ENCODE measurements at regions not wholly inside any gene's neighbourhood (a gene's known extent, or its start where the extent isn't known, plus 50 kb on each side); places are given as distances from the start of the nearest gene placed in this dataset.
A peak's percentile ranks its signal among the peaks of the same experiment; 100 is the strongest.

GRCh38 chr5:17127743-17128231 is 89.6 kb upstream of the BASP1 start:
- ChIA-PET RAD21 (ENCODE audit: low non-redundant PET in 1 of 2, low total read pairs in 2 of 2, uncharacterized antibody in 2 of 2, unreplicated experiment in 2 of 2) (no interaction called here), POLR2A (no interaction called here), CTCF (interaction anchor here (0.7 kb wide), 1 partner anchor 318 kb away, joined by 3 read pairs; no protein-coding TSS in a partner anchor)
- H3K9me2 ChIP-seq (ENCODE audit: insufficient read depth) = no peaks in the 10 kb centered on the region
- no peak overlapping the region for H3K27ac ChIP-seq (ENCODE audit: low read depth, low read length)
- H3K36me3 ChIP-seq (ENCODE audit: control insufficient read depth in 1 of 2, insufficient read depth in 2 of 2, low read length in 2 of 2) = no peaks in the 10 kb centered on the region
- H3K4me3 ChIP-seq (replicated peaks in 1 of 2; ENCODE audit: low read depth in 1 of 2, low read length in 2 of 2) = no peak overlapping the region
- DNase-seq (ENCODE audit: low read depth, low spot score) (no peak), ATAC-seq (peak; percentile 53; the same call in 1 of the 2 replicates)
- intact Hi-C loops (cut with micrococcal nuclease) = no loop called here
- no TSS peak for BruUV-seq (replicated peaks)
- H3K79me2 ChIP-seq (ENCODE audit: insufficient read depth, low read length) = no peaks in the 10 kb centered on the region
- no peaks in the 10 kb centered on the region for H3K27me3 ChIP-seq (ENCODE audit: insufficient read depth, low read length)
- no peaks in the 10 kb centered on the region for H3K9me3 ChIP-seq (ENCODE audit: control insufficient read depth in 1 of 2, insufficient read depth in 1 of 2, low read depth in 1 of 2, low read length in 2 of 2)
- TF ChIP-seq RAD21 (IDR thresholded peaks at IDR 0.05; ENCODE audit: low read depth) (no peak), REST (IDR thresholded peaks at IDR 0.05; ENCODE audit: low read depth) (no peak), ZNF274 (IDR thresholded peaks at IDR 0.05; ENCODE audit: low read depth, low read length) (no peak), JUND (IDR thresholded peaks at IDR 0.05) (peak; percentile 32; the same call in 1 of the 2 replicates), TCF7L2 (IDR thresholded peaks at IDR 0.05; ENCODE audit: borderline replicate concordance, extremely low read depth, insufficient read depth, insufficient read length) (no peak), YY1 (IDR thresholded peaks at IDR 0.05; ENCODE audit: extremely low read depth, insufficient replicate concordance, low read depth, low read length) (no peak), EZH2phosphoT487 (IDR thresholded peaks at IDR 0.05; ENCODE audit: borderline replicate concordance) (no peak), EGR1 (IDR thresholded peaks at IDR 0.05; ENCODE audit: low read depth) (no peak), FOSL1 (IDR thresholded peaks at IDR 0.05; ENCODE audit: low read depth) (peak; percentile 40; the same call in 1 of the 2 replicates), SRF (IDR thresholded peaks at IDR 0.05; ENCODE audit: low read depth) (no peak), SP1 (IDR thresholded peaks at IDR 0.05; ENCODE audit: low read depth) (no peak), SIN3A (IDR thresholded peaks at IDR 0.05; ENCODE audit: low read depth) (no peak)
- no peak overlapping the region for H3K9ac ChIP-seq (ENCODE audit: low read length)
- no peaks in the 10 kb centered on the region for H4K20me1 ChIP-seq (ENCODE audit: insufficient read depth)
- no peak overlapping the region for H2AFZ ChIP-seq (ENCODE audit: low read depth, low read length, poor library complexity, severe bottlenecking)
- peaks cover 7 to 14% of the 10 kb centered on the region in 2 experiments for H3K4me1 ChIP-seq (ENCODE audit: control insufficient read depth in 1 of 2, insufficient read depth in 2 of 2, low read length in 2 of 2)
- H3K4me2 ChIP-seq (ENCODE audit: low read length) = peak overlapping the region; percentile 18
